ENCODE measurements at regions not wholly inside any gene's neighbourhood (a gene's known extent, or its start where the extent isn't known, plus 50 kb on each side); places are given as distances from the start of the nearest gene placed in this dataset.
"Not testable (repeated sequence)": the region's sequence is repeated elsewhere in the genome, so short reads cannot be mapped to it uniquely, and the experiment has no call there.

- DNase-seq: no peak
These were observed 80.3 kb downstream of the ZFP36L2 start for GRCh38 chr2:43146083-43146482.

DNA sequence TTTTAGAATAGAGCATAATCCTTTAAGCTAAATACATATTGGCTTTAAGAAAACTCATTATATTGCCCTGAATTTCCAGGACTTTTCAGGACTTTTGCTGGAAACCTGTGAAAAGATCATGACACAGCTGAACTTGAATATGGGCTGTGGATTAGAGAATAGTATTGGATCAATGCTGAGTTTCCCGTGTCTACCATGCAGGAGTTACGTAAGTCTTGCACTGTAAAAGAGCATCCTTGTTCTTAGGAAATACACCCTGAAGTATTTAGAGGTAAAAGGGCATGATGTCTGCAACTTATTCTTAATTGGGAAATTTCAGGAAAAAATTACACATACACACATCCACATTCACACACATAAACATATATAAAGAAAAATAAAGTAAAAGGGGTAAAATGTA lies 82.1 kb downstream of the ZFP36L2 start:
- no peak for DNase-seq

DNA sequence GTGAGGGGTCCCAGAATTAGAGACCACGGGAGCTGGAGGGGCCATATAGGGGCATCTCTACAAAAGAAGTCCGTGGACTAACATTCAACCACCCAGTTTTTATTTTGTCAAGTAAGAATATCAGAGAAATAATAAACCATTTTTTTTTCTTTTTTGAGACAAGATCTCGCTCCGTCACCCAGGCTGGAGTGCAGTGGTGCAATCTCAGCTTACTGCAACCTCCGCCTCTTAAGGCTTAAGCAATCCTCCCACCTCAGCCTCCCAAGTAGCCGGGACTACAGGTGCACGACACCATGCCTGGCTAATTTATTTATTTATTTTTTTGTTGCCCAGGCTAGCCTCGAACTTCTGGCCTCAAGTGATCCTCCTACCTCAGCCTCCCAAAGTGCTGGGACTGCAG lies 82.7 kb downstream of the ZFP36L2 start:
- DNase-seq: no peak

- peak; percentile 59 for DNase-seq
These were observed 83.4 kb downstream of the ZFP36L2 start for GRCh38 chr2:43142921-43143438.

GRCh38 chr2:43141636-43142151 lies 84.7 kb downstream of the ZFP36L2 start:
- DNase-seq: not testable (repeated sequence)

GRCh38 chr2:43139996-43140621 lies 86.3 kb downstream of the ZFP36L2 start:
- no peak for DNase-seq

DNA sequence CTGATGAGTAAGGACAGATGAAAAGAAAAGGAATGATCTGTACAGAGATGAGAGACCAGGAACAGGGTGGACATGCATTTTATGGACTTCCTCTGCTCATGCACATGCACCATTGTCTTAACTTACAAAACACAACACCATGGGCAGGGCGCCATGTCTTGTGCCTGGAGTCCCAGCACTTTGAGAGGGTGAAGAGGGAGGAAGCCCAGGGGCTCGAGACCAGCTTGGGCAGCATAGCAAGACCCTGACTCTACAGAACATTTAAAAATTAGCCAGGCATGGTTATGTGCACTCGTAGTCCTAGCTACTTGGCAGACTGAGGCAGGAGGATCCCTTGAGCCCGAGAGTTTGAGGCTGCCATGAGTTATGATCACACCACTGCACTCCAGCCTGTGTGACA lies 86.9 kb downstream of the ZFP36L2 start:
- no peak for DNase-seq

DNA sequence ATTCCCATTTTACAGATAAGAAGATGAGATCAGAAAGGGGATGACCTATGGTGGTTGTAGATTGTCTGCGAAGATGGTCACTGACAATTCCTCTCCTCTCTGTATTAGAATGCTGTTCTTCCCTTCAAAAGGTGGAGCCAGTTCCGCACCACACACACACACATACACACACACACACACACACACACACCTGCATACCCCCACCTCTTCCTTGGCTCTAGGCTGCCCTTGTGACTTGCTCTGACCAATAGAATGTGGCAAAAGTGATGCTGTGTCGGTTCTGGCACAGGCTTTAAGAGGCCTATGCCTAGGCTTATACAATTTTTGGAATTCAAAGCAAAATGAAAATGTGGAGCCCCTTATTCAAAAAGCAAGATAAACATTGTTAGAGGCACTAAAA lies 88.0 kb downstream of the ZFP36L2 start:
- no peak for DNase-seq

DNA sequence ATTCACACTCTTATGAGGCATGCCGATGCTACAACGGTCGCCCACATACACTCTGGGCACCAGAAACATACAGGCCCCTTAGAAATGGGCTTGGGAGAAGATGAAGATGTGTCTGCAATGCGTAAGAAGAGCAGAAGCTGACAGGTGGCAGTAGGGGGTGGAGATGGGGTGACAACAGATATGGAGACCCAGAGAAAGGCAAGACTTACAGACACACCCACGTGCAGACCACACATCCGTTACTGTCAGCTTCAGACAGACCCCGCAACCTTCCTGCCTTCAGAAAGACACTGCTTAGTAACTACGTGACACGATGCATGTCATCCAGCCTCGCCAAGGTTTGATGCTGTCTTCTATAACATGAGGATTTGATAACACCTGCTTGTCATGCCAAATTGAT lies 89.5 kb downstream of the ZFP36L2 start:
- peak; percentile 88 for DNase-seq

- DNase-seq: no peak
These were observed 90.2 kb downstream of the ZFP36L2 start for GRCh38 chr2:43136011-43136799.

DNA sequence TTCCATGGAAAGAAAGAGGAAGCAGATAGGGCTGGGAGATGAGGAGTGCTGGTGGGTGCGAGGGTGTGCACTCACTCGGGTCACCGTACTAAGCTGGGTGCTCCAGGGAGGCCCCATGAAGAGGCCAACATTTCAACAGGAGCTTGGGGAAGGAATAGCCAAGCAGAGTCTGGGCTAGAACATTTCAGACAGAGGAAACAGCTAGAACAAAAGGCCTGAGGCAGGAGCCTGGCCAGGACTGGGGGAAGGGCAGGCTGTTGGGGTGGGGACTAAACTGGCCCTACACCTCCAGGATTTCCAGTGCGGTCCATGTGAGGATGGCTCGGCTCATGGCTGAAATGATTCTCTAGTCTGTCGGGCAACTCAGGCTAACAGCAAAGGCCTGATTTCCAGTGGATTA lies 90.8 kb downstream of the ZFP36L2 start:
- no peak for DNase-seq

- DNase-seq: no peak
These were observed 91.9 kb downstream of the ZFP36L2 start for GRCh38 chr2:43134571-43134889.

- DNase-seq: peak; percentile 88
These were observed 92.5 kb downstream of the ZFP36L2 start for GRCh38 chr2:43133708-43134570.

DNA sequence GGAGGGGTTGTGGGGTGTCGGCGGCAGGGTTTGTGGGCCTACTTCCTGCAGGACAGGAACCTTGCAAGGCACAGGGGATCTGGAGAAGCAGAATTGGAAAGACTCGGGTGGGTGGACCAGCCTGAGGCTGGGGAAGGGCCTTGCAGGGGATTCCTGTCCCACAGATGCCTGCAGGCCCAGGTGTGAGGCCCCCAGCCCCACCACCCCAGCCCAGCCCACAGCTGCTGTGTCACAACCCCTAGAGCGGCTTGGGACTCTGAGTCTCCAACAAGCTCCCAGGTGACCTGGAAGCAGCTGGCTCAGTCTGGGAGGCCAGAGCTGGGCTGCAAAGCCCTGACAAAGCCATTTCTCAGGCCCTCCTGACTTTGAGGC lies 93.1 kb downstream of the ZFP36L2 start:
- no peak for DNase-seq

DNA sequence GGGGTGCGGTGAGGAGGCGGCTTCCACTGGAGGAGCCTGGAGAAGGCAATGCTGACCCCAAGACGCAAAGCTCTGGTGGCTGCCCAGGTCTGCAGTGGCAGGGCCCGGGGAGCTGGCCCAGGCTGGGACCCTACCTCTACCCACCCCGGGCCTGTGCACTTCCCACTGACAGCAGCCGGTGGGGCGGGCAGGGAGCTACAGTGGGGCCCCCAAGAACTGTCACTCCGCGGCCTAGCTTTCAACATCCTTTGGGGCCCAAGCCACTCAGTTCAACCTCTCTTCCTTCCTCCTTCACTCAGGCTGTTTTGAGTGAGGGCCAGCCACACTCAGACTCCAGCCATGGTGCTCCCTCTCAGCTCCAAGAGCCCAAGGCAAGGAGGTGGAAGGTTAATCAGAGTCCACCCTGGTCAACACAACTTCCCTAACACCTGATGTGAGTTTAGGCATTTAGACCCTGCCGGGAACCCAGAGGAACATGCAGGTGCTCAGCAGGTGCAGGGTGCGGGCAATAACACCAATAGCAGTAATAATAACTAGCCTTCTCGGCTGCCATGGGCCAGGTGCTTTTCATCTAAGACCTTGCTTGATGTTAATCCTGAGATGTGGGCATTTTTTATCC lies 93.6 kb downstream of the ZFP36L2 start:
- DNase-seq: no peak

GRCh38 chr2:43131890-43132682 lies 94.3 kb downstream of the ZFP36L2 start:
- no peak for DNase-seq

DNA sequence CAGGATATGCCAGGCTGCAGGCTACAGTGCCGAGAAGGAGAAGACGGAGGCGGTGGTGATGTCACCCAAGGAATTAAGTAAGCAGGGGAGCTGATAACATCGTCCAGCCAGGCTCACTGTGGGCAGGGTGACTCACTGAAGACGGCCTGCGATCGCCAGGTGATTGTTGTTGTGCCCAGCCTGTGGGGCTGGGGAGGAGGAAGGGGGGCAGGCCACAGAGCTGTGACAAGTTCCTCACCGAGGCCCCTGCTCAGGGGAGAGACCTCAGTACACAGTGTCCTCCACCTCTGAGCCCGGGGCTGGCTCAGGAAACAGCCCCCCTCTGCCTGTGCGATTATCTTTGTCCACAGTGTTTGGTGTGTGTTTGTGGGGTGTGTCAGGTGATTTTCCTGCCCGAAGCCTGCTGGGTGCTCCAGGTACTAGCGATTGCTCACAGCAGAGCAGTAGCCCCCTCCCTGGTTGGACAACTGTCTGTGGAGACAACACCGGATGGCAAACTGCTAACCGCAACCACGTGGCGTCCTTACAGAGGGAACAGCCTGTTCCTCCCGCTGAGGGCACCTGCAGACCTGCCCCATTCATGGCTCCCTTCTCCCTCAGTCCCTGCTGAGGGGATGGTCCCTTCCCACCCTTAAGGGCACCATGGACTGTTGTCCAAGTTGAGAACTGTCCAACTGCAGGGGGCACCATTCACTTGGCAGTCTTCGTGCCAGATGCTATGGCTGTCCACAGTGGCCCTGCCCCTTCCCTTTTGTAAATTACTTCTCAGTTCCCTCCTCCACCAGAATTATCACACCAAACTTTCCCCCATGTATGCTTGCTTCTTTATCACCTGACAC lies 95.1 kb downstream of the ZFP36L2 start:
- peak; percentile 87 for DNase-seq

- no peak for DNase-seq
These were observed 95.9 kb downstream of the ZFP36L2 start for GRCh38 chr2:43130548-43130875.

- peak; percentile 56 for DNase-seq
These were observed 96.5 kb downstream of the ZFP36L2 start for GRCh38 chr2:43129676-43130547.

DNA sequence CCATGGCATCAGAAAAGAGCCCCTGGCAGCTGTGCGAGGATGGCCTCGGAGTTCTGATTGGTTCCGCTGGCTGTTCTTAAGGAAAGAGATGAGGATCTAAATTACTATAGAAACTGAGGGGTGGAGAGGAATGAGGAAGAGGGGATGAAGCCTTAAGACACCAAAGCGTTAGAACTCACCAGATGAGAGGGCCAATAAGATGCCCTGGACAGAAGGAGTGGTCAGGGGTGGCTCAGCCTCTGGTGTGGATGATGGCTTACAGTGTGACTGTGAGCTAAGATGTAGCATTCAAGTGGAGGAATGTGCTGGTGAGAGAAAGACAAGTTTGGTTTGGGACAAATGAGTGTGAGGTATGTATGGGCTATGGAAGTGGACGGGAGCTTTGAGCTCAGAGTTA lies 97.8 kb downstream of the ZFP36L2 start:
- no peak for DNase-seq

All from CD4-positive, alpha-beta T cell treated with Interferon gamma for 1 hour (primary cell).